NCI-H187 treated with DMSO at 0.1 percent for 48 hours (cell line): ENCODE measurements at regions not wholly inside any gene's neighbourhood (a gene's known extent, or its start where the extent isn't known, plus 50 kb on each side); places are given as distances from the start of the nearest gene placed in this dataset.

Experiments used
- DNase-seq: peaks from one replicate; lab custom pipeline; 2025; lab: John Stamatoyannopoulos, UW

- no peak for DNase-seq
Measured at GRCh38 chr2:129767346-129768035, 212.0 kb upstream of the RAB6C start.

GRCh38 chr2:129768036-129768386 lies 211.5 kb upstream of the RAB6C start:
- DNase-seq = no peak

GRCh38 chr2:129768485-129769184 lies 210.8 kb upstream of the RAB6C start:
- DNase-seq = no peak

GRCh38 chr2:129769185-129769991 lies 210.1 kb upstream of the RAB6C start:
- DNase-seq = no peak

GRCh38 chr2:129771418-129772189 lies 207.9 kb upstream of the RAB6C start:
- no peak for DNase-seq

- DNase-seq = no peak
Measured at GRCh38 chr2:129772190-129772579, 207.3 kb upstream of the RAB6C start.

GRCh38 chr2:129775952-129776653 lies 203.4 kb upstream of the RAB6C start:
- DNase-seq = no peak

- DNase-seq = no peak
Measured at GRCh38 chr2:129777146-129777545, 202.3 kb upstream of the RAB6C start.

GRCh38 chr2:129777762-129778583 lies 201.5 kb upstream of the RAB6C start:
- no peak for DNase-seq

GRCh38 chr2:129778584-129778877 lies 200.9 kb upstream of the RAB6C start:
- DNase-seq = no peak

- no peak for DNase-seq
Measured at GRCh38 chr2:129779783-129780182, 199.7 kb upstream of the RAB6C start.

GRCh38 chr2:129780316-129781270 lies 198.9 kb upstream of the RAB6C start:
- DNase-seq = no peak

- no peak for DNase-seq
Measured at GRCh38 chr2:129781749-129782632, 197.5 kb upstream of the RAB6C start.

GRCh38 chr2:129782633-129782990 lies 196.9 kb upstream of the RAB6C start:
- no peak for DNase-seq

- no peak for DNase-seq
Measured at GRCh38 chr2:129784486-129784885, 195.0 kb upstream of the RAB6C start.

GRCh38 chr2:129791712-129792111 lies 187.8 kb upstream of the RAB6C start:
- no peak for DNase-seq

GRCh38 chr2:129793431-129793902 lies 186.0 kb upstream of the RAB6C start:
- no peak for DNase-seq

GRCh38 chr2:129794116-129794515 lies 185.3 kb upstream of the RAB6C start:
- DNase-seq = no peak

GRCh38 chr2:129794540-129794939 lies 184.9 kb upstream of the RAB6C start:
- no peak for DNase-seq
